Activated CD4-positive, alpha-beta T cell treated with anti-CD3 and anti-CD28 coated beads, Interleukin-2, Interleukin-4, amounts not matched to agents 100 ng/mL and 50 ng/mL, durations not matched to agents 16 hours and 8 hours (primary cell): ENCODE measurements at regions not wholly inside any gene's neighbourhood (a gene's known extent, or its start where the extent isn't known, plus 50 kb on each side); places are given as distances from the start of the nearest gene placed in this dataset.

Experiments
- DNase-seq: peaks from one replicate; pipeline ENCODE4 v3.0.0-alpha.2; 2020; ENCODE audit warnings: low spot score

GRCh38 chr16:5649762-5650743 is 552.5 kb upstream of the EEF2KMT start:
- DNase-seq = no peak

GRCh38 chr16:5647051-5647450 is 549.5 kb upstream of the EEF2KMT start:
- no peak for DNase-seq

- DNase-seq = no peak
These were observed 546.4 kb upstream of the EEF2KMT start for GRCh38 chr16:5643855-5644531.

DNA sequence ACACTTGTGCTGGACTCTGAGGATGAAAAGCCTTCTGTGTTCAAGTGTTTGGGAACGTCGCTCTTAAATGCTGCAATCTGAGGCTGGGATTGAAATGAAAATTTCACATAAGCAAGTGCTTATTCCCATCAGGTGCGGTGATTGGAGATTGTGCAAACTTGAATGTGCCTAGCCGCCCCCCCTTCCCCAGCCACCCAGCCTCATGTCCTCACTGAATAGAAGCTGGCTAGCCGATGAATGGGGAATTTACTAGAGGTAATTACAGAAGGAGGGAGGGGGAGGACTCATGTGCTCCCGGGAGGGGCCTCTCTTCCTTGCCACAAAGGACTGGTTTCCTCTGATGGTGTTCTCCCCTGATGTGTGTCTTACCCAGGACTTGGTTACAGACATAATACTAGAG is 544.8 kb upstream of the EEF2KMT start:
- DNase-seq = no peak

DNA sequence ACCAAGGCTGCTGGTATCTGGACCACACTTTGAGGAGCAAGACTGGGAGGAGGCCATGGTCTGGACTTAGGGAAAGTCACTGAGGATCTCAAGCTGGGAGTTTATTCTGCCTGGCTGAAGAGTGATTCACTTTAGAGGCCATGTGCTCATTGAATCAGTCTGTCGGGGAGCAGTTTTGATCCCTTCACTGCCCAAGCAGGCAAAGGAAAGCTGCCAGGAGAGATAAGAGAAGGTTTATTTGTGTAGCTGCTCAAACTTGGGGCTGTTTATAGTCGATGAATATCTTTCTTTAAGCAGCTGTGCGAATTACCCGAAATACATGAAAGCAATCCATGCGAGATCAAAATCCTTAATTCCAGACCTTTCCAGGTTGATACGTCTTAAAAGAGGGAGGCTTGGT is 544.4 kb upstream of the EEF2KMT start:
- no peak for DNase-seq

DNA sequence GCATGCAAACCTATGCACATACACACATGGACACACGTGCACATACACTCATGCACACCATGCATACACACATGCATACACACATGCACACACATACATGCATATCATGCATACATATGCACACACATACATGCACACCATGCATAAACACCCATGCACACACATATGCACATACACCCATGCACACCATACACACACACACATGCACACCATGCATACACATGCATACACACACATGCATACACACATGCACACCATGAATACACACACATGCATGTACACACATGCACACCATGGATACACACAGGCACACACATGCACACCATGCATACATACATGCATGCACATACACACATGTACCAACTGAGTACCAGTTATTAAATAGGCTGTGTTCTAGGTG is 543.3 kb upstream of the EEF2KMT start:
- no peak for DNase-seq

DNA sequence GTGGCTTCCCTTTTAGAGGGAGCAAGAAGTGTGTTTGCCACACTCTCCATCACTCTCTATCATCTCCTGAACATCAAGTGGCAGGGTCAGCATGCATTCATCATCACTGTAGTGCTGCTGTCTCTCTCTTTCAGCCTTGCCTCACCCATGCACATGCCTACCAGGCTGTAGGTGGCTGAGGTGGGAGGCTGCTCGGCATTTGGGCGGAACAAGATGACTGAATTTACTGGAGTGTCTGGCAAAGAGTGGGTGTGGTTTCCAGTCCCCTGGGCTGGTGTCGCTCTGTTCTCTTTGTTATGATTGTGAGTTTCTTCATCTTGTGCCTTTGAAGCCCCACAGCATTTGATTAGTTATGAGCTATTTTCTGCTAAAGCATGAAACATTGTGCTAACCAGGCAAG is 541.9 kb upstream of the EEF2KMT start:
- no peak for DNase-seq

DNA sequence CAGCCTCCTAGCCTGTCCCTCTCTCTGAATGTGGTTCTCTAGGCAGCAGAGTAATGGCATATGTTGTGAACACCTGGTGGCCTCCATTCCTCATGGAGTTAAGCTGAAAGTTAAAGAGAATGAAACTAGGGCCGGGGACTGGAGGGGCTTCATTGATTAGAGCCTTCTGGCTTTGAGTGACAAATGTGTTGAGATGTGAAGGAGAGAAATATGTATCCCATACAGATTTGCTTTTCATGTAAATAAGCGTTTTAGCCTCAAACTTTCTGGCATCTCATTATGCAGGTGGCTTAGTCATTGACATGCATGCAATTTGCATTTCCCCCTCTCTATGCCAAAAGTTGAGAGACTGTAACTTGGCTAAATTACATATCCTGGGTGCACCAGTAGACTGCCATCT is 537.7 kb upstream of the EEF2KMT start:
- no peak for DNase-seq

DNA sequence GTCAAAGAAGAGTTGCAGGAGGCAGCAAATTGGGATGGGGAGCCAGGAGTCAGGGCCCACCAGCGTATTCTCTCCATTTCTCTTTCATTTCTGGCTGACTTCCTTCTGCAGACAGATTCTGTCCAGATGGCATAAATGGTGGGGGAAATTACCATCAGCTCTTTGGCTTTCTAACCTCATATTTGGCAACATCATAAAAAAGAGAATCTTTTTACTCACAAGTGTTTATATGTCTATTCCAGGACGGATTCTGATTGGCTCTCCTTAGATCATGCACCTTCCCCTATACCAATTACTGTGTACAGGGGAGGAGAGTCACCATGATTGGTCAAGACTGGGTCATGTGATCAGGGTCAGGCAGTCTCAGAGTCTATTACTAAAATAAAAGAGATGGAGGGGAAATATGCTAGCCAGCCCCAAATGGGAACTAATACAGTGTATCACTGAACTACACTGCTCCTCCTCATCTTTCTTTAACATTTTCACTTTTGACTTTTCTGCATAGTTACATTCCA is 537.1 kb upstream of the EEF2KMT start:
- no peak for DNase-seq

DNA sequence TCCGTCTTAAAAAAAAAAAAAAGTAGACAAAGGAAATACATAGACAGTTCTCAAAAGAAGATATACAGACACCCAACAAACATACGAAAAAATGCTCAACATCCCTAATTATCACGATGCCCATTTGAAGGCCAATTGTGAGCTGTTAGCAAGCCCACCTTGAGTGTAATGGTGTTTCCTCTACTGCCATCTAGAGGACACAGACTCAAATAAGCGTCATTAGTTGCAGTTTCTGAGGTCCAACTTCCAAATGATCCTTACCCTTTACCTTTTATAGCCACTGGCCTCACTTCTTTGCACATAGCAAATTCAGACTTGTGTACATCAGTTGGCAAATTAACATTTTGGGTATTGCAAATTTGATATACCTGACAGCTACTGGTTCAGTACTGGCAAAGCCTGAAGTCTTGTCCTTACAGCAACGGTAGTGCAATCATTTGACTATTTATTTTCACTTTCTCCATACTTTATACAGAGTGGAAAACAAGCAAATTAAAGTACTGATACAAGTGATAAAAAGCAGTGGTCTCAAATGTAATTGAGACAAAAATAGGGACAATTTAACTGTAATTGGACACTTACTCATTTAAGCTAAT is 536.3 kb upstream of the EEF2KMT start:
- DNase-seq = peak; percentile 3

DNA sequence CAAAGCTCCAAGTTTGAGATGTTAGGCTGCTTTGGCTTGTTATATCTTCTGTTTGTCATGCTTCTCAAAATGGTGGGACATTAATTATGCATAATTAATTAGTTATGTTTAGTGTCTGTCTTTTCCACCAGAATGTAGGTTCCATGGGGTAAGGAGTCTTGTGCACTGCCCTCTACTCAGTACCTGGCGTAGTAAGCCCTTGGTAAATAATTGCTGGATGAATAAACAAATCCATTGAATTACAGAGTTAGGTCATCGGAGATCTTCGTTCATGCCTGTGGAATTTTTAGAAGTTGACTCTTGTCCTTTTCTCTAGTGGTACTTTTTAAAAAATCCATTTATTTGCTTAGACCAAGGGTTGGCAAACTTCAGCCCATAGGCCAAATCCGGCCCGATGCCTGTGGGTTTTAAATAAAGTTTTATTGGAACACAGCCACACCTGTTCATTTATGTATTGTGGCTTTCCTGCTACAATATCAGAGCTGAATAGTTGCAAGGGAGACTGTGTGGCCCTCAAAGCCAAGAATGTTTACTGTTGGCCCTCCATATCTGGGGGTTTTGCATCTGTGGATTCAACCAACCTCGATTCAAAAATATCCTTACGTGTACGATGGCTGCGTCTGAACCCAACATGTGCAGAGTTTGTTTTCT is 524.8 kb upstream of the EEF2KMT start:
- no peak for DNase-seq

DNA sequence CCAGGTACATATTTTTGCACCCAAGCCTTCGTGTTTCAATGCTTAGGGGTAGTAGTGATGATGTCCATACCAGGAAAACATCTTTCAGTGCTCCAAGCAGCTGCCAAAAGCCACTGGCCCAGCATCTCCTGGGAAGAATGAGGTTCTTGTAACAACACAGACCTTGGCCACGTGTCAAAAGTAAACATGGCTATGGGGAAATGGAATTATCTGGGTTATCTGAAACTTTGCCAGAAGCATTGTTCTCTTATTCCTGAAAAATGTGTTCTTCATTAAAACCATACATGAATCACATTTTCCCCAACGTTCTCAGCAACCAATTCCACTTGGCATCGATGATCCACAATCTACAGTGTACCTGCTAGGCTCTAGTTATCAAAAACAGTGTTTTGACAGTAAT is 524.2 kb upstream of the EEF2KMT start:
- DNase-seq = no peak

- DNase-seq = no peak
These were observed 521.7 kb upstream of the EEF2KMT start for GRCh38 chr16:5619304-5619703.

DNA sequence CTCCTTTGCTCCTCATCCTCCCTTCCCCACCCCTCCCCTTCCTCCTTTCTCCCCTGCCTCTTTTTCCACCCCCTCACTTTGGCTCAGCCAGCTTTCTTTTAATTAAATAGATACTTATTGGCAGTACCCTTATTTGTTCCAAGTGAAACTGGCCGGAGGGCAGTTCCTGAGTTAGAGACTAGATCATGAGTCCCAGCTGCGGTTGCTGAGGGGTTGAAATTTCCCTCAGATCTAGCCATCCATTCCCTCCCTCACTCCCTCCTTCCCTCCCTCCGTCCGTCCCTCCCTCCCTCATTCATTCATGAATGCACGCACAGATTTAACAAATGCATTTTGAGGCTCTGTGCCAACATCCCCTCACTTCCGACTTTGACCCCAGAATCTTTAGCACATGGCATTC is 519.2 kb upstream of the EEF2KMT start:
- DNase-seq = no peak

DNA sequence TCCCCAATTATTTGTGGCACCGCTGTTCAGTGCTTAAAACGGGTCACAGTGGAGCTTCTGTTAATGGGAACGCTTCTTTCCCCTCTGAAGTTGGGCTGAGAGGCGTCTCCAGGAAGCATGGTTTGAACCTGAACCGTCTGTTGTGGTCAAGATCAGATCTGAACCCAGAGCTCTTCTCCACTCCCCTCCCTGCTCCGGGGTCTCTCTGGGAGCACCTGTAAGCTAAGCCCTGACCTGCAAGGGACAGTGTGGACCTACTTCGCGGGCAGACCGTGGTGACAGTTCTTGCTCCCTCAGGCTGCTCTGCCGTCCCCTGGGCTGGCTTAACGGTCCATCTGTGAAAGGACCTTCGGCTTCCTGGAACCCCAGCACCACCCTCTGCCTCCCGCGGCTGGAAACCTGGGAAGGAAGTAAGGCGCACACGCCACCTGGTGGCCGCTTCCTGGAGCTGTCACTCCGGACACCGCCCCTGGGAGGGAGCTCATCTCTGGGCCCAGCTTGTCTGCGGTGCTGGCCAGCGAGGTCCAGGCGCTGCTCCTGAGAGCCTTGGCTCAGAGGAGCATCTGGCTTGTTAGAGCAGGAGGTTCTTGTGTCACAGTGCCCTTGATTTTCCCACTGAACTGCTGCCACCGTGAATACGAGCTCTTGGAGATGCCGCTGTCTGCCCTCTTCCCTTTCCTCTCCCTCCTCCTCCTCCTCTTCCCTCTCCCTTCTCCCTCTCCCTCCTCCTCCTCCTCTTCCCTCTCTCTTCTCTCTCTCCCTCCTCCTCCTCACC is 518.5 kb upstream of the EEF2KMT start:
- DNase-seq = peak; percentile 62

DNA sequence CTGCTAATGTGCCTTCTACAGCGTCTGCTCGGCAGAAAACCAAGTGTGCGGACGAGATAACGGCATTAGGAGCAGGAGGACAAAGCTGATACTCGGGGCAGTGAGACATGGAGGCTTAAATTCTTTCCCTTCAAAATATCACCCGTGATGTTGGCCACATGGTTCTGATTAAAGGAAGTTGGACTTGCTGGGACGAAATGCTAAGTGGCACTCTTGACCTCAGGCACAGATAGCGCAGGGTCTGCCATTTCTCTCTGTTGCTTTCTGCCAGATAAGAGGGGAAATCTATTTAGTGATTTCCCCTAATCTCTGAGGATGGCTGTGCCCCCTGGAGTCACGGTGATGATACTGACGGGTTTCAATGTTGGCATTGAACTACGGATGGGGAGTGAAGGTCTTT is 509.6 kb upstream of the EEF2KMT start:
- DNase-seq = no peak

GRCh38 chr16:5605404-5605803 is 507.8 kb upstream of the EEF2KMT start:
- DNase-seq = no peak

- no peak for DNase-seq
These were observed 507.2 kb upstream of the EEF2KMT start for GRCh38 chr16:5604770-5605169.

- DNase-seq = no peak
These were observed 506.2 kb upstream of the EEF2KMT start for GRCh38 chr16:5603836-5604235.

- DNase-seq = no peak
These were observed 504.4 kb upstream of the EEF2KMT start for GRCh38 chr16:5601957-5602356.

DNA sequence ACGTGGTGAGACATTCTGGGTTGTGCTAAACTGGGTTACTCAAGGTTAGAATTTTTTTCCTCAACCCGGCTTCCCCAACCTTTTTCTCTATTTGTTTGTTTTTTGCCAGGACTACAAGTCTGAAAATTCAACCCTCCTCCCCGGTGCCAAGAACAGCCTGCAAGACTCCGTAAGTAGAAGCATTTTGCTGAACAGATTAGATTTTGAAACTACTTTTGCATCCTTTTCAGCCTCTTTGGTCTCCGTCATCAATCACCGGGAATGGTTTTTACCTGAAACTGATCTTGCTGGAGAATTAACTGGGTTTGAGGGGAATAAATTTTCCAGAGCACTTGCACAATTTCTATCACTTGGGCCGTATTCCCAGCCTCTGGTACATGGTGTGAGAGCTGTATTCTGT is 501.2 kb upstream of the EEF2KMT start:
- DNase-seq = no peak

- DNase-seq = no peak
These were observed 498.3 kb upstream of the EEF2KMT start for GRCh38 chr16:5595849-5596248.
